Mammary epithelial cell (primary cell): ENCODE measurements at regions not wholly inside any gene's neighbourhood (a gene's known extent, or its start where the extent isn't known, plus 50 kb on each side); places are given as distances from the start of the nearest gene placed in this dataset.

Experiments used
- CTCF ChIP-seq, 2 donors: IDR thresholded peaks in 1 of 2; conservative IDR thresholded peaks in 1 of 2; 2 replicates each; pipeline ENCODE4 v1.5.1; 2011 to 2012; ENCODE audit warnings: inconsistent platforms in 2 of 2, low read length in 2 of 2, mild to moderate bottlenecking in 2 of 2, control low read depth in 1 of 2, low read depth in 1 of 2; ENCODE audit not compliant: insufficient read depth in 1 of 2; ENCODE audit errors: extremely low read depth in 1 of 2
- EZH2 ChIP-seq: IDR thresholded peaks from 2 replicates; pipeline ENCODE4 v1.6.1; 2012; ENCODE audit warnings: low read length, inconsistent platforms, borderline replicate concordance

GRCh38 chr2:156151351-156151750, 181.2 kb downstream of the NR4A2 start:
- TF ChIP-seq CTCF (conservative IDR thresholded peaks at IDR 0.05 in 1 of 2, IDR thresholded peaks at IDR 0.05 in 1 of 2; ENCODE audit: extremely low read depth in 1 of 2, insufficient read depth in 1 of 2, low read depth in 1 of 2, low read length in 2 of 2) (no peak), EZH2 (no peak)
